ENCODE measurements at regions not wholly inside any gene's neighbourhood (a gene's known extent, or its start where the extent isn't known, plus 50 kb on each side); places are given as distances from the start of the nearest gene placed in this dataset.

- Mint-ChIP-seq H3K27me3 (ENCODE audit: insufficient read depth, low read depth, poor library complexity) (no peaks in the 10 kb centered on the region), H3K27ac (no peak overlapping the region), H3K9me3 (peaks cover 5% of the 10 kb centered on the region; the same call in 1 of the 3 replicates), H3K4me1 (peaks cover 42% of the 10 kb centered on the region), H3K36me3 (ENCODE audit: low read depth) (peaks cover 4% of the 10 kb centered on the region; the same call in 1 of the 3 replicates), H3K4me3 (no peak overlapping the region)
- Histone ChIP-seq H3K36me3 (ENCODE audit: insufficient read depth) (no peaks in the 10 kb centered on the region), H3K79me2 (replicated peaks; ENCODE audit: insufficient read depth) (no peaks in the 10 kb centered on the region), H3K4me3 (no peak overlapping the region), H3K4me2 (no peak overlapping the region), H3K27ac (ENCODE audit: low read depth) (no peak overlapping the region), H4K20me1 (replicated peaks; ENCODE audit: insufficient read depth) (no peaks in the 10 kb centered on the region), H2AFZ (no peak overlapping the region), H3K9me2 (ENCODE audit: insufficient read depth) (no peaks in the 10 kb centered on the region), H3F3A (replicated peaks; ENCODE audit: low read depth) (no peaks in the 10 kb centered on the region), H3K27me3 (ENCODE audit: insufficient read depth) (no peaks in the 10 kb centered on the region), H3K4me1 (ENCODE audit: insufficient read depth) (peaks cover 7% of the 10 kb centered on the region; the same call in 1 of the 2 replicates)
- ATAC-seq (no peak), DNase-seq (ENCODE audit: low spot score) (no peak)
- TF ChIP-seq CTCF (conservative IDR thresholded peaks at IDR 0.05; ENCODE audit: low read depth in 2 of 2) (no peak), ETS1 (IDR thresholded peaks at IDR 0.05) (no peak), CREB1 (CRISPR knock-in tag; IDR thresholded peaks at IDR 0.05; ENCODE audit: low read depth) (no peak), ZNF114 (CRISPR knock-in tag; IDR thresholded peaks at IDR 0.05) (no peak), EZH2phosphoT487 (IDR thresholded peaks at IDR 0.05; ENCODE audit: unreplicated experiment) (no peak), JUNB (IDR thresholded peaks at IDR 0.05; ENCODE audit: unreplicated experiment) (no peak), ZNF462 (CRISPR knock-in tag; IDR thresholded peaks at IDR 0.05) (no peak), EZH2 (IDR thresholded peaks at IDR 0.05; ENCODE audit: low read depth, unreplicated experiment) (no peak), REST (IDR thresholded peaks at IDR 0.05; ENCODE audit: unreplicated experiment) (no peak), STAT1 (IDR thresholded peaks at IDR 0.05; ENCODE audit: unreplicated experiment) (no peak), ZNF331 (CRISPR knock-in tag; IDR thresholded peaks at IDR 0.05; ENCODE audit: low read depth) (no peak), NANOG (IDR thresholded peaks at IDR 0.05; ENCODE audit: borderline replicate concordance) (no peak), POLR2AphosphoS5 (IDR thresholded peaks at IDR 0.05; ENCODE audit: low read depth) (no peak)
These were observed 99.1 kb upstream of the UGP2 start for GRCh38 chr2:63742580-63742976.

Data from GM23338 (cell line).